Keratinocyte (primary cell): ENCODE measurements at regions not wholly inside any gene's neighbourhood (a gene's known extent, or its start where the extent isn't known, plus 50 kb on each side); places are given as distances from the start of the nearest gene placed in this dataset.
A peak's percentile ranks its signal among the peaks of the same experiment; 100 is the strongest.

ENCODE experiments used
- DNase-seq: peaks from one replicate; pipeline ENCODE4 v3.0.0-alpha.2; 2011; ENCODE audit warnings: low read depth, missing footprints, low spot score
- FAIRE-seq: peaks from 2 replicates; lab custom pipeline; 2011; peaks lifted over from hg19 to GRCh38; lab: Jason Lieb, UNC
- H2AFZ ChIP-seq: 2 replicates; pipeline ENCODE4 v1.6.0; 2012; ENCODE audit warnings: low read length, control low read depth, inconsistent platforms; ENCODE audit not compliant: control insufficient read depth
- H3K27ac ChIP-seq: 2 replicates; pipeline ENCODE4 v1.5.1; 2011; ENCODE audit warnings: low read length; ENCODE audit not compliant: control insufficient read depth, insufficient read depth
- H3K27me3 ChIP-seq: 3 replicates; pipeline ENCODE4 v1.6.0; 2011; ENCODE audit warnings: low read length; ENCODE audit not compliant: control insufficient read depth, insufficient read depth; ENCODE audit errors: extremely low read depth
- H3K36me3 ChIP-seq, 2 experiments: 2 replicates in 1 of 2; 3 replicates in 1 of 2; pipeline ENCODE4 v1.5.1; 2011; ENCODE audit warnings: low read length in 2 of 2, mild to moderate bottlenecking in 1 of 2; ENCODE audit not compliant: control insufficient read depth in 2 of 2, insufficient read depth in 2 of 2; ENCODE audit errors: extremely low read depth in 1 of 2
- H3K4me1 ChIP-seq: 3 replicates; pipeline ENCODE4 v1.5.1; 2011; ENCODE audit warnings: low read length; ENCODE audit not compliant: control insufficient read depth, insufficient read depth; ENCODE audit errors: extremely low read depth
- H3K4me2 ChIP-seq: 3 replicates; pipeline ENCODE4 v1.6.0; 2011; ENCODE audit warnings: low read depth, low read length; ENCODE audit not compliant: control insufficient read depth, insufficient read depth; ENCODE audit errors: extremely low read depth
- H3K4me3 ChIP-seq, 3 experiments: fragments of 200-600 bp in 1 of 3; sonication (generic) in 1 of 3; 2 replicates in 2 of 3; 3 replicates in 1 of 3; pipeline ENCODE4 v1.5.1; 2011 to 2016; ENCODE audit warnings: low read length in 3 of 3, mild to moderate bottlenecking in 3 of 3, control low read depth in 2 of 3, inconsistent platforms in 1 of 3, low read depth in 1 of 3, mixed read lengths in 1 of 3, mixed run types in 1 of 3, moderate library complexity in 1 of 3; ENCODE audit not compliant: control insufficient read depth in 2 of 3, insufficient read depth in 2 of 3; ENCODE audit errors: extremely low read depth in 1 of 3
- H3K79me2 ChIP-seq: 2 replicates; pipeline ENCODE4 v1.6.0; 2012; ENCODE audit warnings: low read length; ENCODE audit not compliant: control insufficient read depth, insufficient read depth
- H3K9ac ChIP-seq: 3 replicates; pipeline ENCODE4 v1.6.0; 2011; ENCODE audit warnings: low read length; ENCODE audit not compliant: control insufficient read depth, insufficient read depth; ENCODE audit errors: extremely low read depth
- H3K9me1 ChIP-seq: 3 replicates; pipeline ENCODE4 v1.6.0; 2011; ENCODE audit warnings: low read length; ENCODE audit not compliant: control insufficient read depth, insufficient read depth; ENCODE audit errors: extremely low read depth
- H3K9me3 ChIP-seq: 2 replicates; pipeline ENCODE4 v1.5.1; 2012; ENCODE audit warnings: low read depth, low read length; ENCODE audit not compliant: control insufficient read depth
- H4K20me1 ChIP-seq: 3 replicates; pipeline ENCODE4 v1.6.0; 2011; ENCODE audit warnings: low read length; ENCODE audit not compliant: control insufficient read depth, insufficient read depth; ENCODE audit errors: extremely low read depth
- CTCF ChIP-seq, 3 experiments: IDR thresholded peaks in 1 of 3; conservative IDR thresholded peaks in 1 of 3; optimal IDR thresholded peaks in 1 of 3; 2 replicates in 2 of 3; 3 replicates in 1 of 3; pipeline versions ENCODE3 to v1.5.1; 2011; ENCODE audit warnings: low read length in 3 of 3, mild to moderate bottlenecking in 3 of 3, moderate library complexity in 2 of 3, control low read depth in 1 of 3, inconsistent platforms in 1 of 3; ENCODE audit not compliant: insufficient read depth in 2 of 3; ENCODE audit errors: extremely low read depth in 1 of 3
- EZH2 ChIP-seq: IDR thresholded peaks from one replicate; pipeline ENCODE4 v1.6.1; 2012; ENCODE audit warnings: inconsistent platforms, mild to moderate bottlenecking, low read length, moderate library complexity
- dilution Hi-C: fragments of 300-500 bp; cut with MboI; formaldehyde crosslinking; loops from one replicate; pipeline ENCODE4 v1.7.0; 2020; ENCODE audit warnings: low sequenced_read_pairs; ENCODE audit not compliant: extremely low pct_ligation_motif_present

GRCh38 chr15:38863381-38863780 lies 298.8 kb upstream of the RASGRP1 start:
- Histone ChIP-seq H3K4me1 (no peaks in the 10 kb centered on the region), H2AFZ (no peak overlapping the region), H3K4me3 (no peak overlapping the region), H4K20me1 (no peaks in the 10 kb centered on the region), H3K27me3 (peaks cover 4% of the 10 kb centered on the region), H3K9me3 (no peaks in the 10 kb centered on the region), H3K36me3 (no peaks in the 10 kb centered on the region), H3K4me2 (no peak overlapping the region), H3K79me2 (no peaks in the 10 kb centered on the region), H3K9ac (no peak overlapping the region), H3K9me1 (no peaks in the 10 kb centered on the region), H3K27ac (no peak overlapping the region)
- dilution Hi-C loops = no loop called here
- FAIRE-seq (no peak), DNase-seq (no peak)
- TF ChIP-seq EZH2 (no peak), CTCF (optimal IDR thresholded peaks at IDR 0.05 in 1 of 3, IDR thresholded peaks at IDR 0.05 in 1 of 3, conservative IDR thresholded peaks at IDR 0.05 in 1 of 3; ENCODE audit: extremely low read depth in 1 of 3, insufficient read depth in 2 of 3, low read length in 3 of 3) (no peak)

- no peaks in the 10 kb centered on the region for H3K36me3 ChIP-seq
- no peak for DNase-seq
- peaks cover 4% of the 10 kb centered on the region for H3K27me3 ChIP-seq
- TF ChIP-seq EZH2 (no peak), CTCF (optimal IDR thresholded peaks at IDR 0.05 in 1 of 3, IDR thresholded peaks at IDR 0.05 in 1 of 3, conservative IDR thresholded peaks at IDR 0.05 in 1 of 3; ENCODE audit: extremely low read depth in 1 of 3, insufficient read depth in 2 of 3, low read length in 3 of 3) (peak in 1 of 3 experiments; percentile 11)
- no peaks in the 10 kb centered on the region for H3K4me1 ChIP-seq
- dilution Hi-C loops = no loop called here
- no peaks in the 10 kb centered on the region for H3K9me3 ChIP-seq
- no peak for FAIRE-seq
- no peak overlapping the region for H3K4me3 ChIP-seq
- no peaks in the 10 kb centered on the region for H4K20me1 ChIP-seq
- no peaks in the 10 kb centered on the region for H3K79me2 ChIP-seq
- no peak overlapping the region for H3K4me2 ChIP-seq
- no peaks in the 10 kb centered on the region for H3K9me1 ChIP-seq
- H3K9ac ChIP-seq = no peak overlapping the region
- no peak overlapping the region for H2AFZ ChIP-seq
- no peak overlapping the region for H3K27ac ChIP-seq
Observed at GRCh38 chr15:38864122-38864521, 299.5 kb upstream of the RASGRP1 start.
